IMR-90 (cell line): ENCODE measurements at regions not wholly inside any gene's neighbourhood (a gene's known extent, or its start where the extent isn't known, plus 50 kb on each side); places are given as distances from the start of the nearest gene placed in this dataset.

Experiments
- ATAC-seq: fragments of 200-7000 bp; cut with Tn5 transposase; 2 replicates; pipeline ENCODE4 v1.9.1; 2020; ENCODE audit warnings: low read depth, mild to moderate bottlenecking, moderate library complexity
- BruUV-seq: library from RNA; stranded (reverse); fragments of 400-500 nt; replicated peaks from 2 replicates; lab custom pipeline; 2021; lab: Mats Ljungman, UMichigan
- CTCF ChIA-PET: fragments of 300-600 bp; formaldehyde crosslinking; extraction: SDS; loops from one replicate; lab custom pipeline; 2021; ENCODE audit warnings: antibody characterized with exemption; lab: Yijun Ruan, JAX
- POLR2A ChIA-PET: fragments of 300-600 bp; sonication (Branson Sonifier 250); formaldehyde crosslinking; loops from one replicate; lab custom pipeline; 2022; ENCODE audit warnings: antibody characterized with exemption; ENCODE audit not compliant: unreplicated experiment; lab: Charles Lee
- DNase-seq: peaks from one replicate; pipeline ENCODE4 v3.0.0; 2013
- H2AFZ ChIP-seq: replicated peaks from 2 replicates; pipeline ENCODE3; 2013; ENCODE audit warnings: low read length, mild to moderate bottlenecking; ENCODE audit not compliant: poor library complexity
- H2AK5ac ChIP-seq: 2 replicates; pipeline ENCODE4 v1.6.1; 2013; ENCODE audit warnings: low read depth, low read length, inconsistent platforms
- H2AK9ac ChIP-seq: replicated peaks from 2 replicates; pipeline ENCODE3; 2013; ENCODE audit warnings: mild to moderate bottlenecking, low read depth, low read length, moderate library complexity; ENCODE audit not compliant: poor library complexity
- H2BK120ac ChIP-seq: 2 replicates; pipeline ENCODE4 v1.6.1; 2013; ENCODE audit warnings: low read depth, low read length, inconsistent platforms
- H2BK15ac ChIP-seq: 3 replicates; pipeline ENCODE4 v1.6.1; 2013; ENCODE audit warnings: low read depth, low read length, inconsistent platforms
- H2BK20ac ChIP-seq: 2 replicates; pipeline ENCODE4 v1.6.1; 2013; ENCODE audit warnings: low read depth, mild to moderate bottlenecking, inconsistent platforms, low read length, moderate library complexity
- H2BK5ac ChIP-seq: 2 replicates; pipeline ENCODE4 v1.6.1; 2013; ENCODE audit warnings: mild to moderate bottlenecking, low read depth, low read length, inconsistent platforms; ENCODE audit not compliant: poor library complexity, severe bottlenecking
- H3K14ac ChIP-seq: replicated peaks from 2 replicates; pipeline ENCODE4 v1.6.1; 2013; ENCODE audit warnings: low read depth, low read length, inconsistent platforms
- H3K18ac ChIP-seq: 2 replicates; pipeline ENCODE4 v1.6.1; 2013; ENCODE audit warnings: low read depth, low read length, control low read depth
- H3K23ac ChIP-seq: 2 replicates; pipeline ENCODE4 v1.6.1; 2013; ENCODE audit warnings: low read depth, low read length, inconsistent platforms
- H3K27ac ChIP-seq: 2 replicates; pipeline ENCODE4 v1.5.1; 2013; ENCODE audit warnings: mild to moderate bottlenecking, control low read depth, low read length; ENCODE audit not compliant: insufficient read depth
- H3K27me3 ChIP-seq: 2 replicates; pipeline ENCODE4 v1.6.1; 2013; ENCODE audit warnings: low read length; ENCODE audit not compliant: control insufficient read depth, insufficient read depth
- H3K36me3 ChIP-seq: 2 replicates; pipeline ENCODE4 v1.6.1; 2013; ENCODE audit warnings: low read length, mixed read lengths; ENCODE audit not compliant: control insufficient read depth, insufficient read depth
- H3K4ac ChIP-seq: 2 replicates; pipeline ENCODE4 v1.6.1; 2013; ENCODE audit warnings: low read depth, low read length, inconsistent platforms
- H3K4me1 ChIP-seq: 2 replicates; pipeline ENCODE4 v1.6.1; 2013; ENCODE audit warnings: low read length, mixed read lengths; ENCODE audit not compliant: control insufficient read depth, insufficient read depth
- H3K4me2 ChIP-seq: 2 replicates; pipeline ENCODE4 v1.6.1; 2013; ENCODE audit warnings: low read depth, mild to moderate bottlenecking, control low read depth, low read length, moderate library complexity
- H3K4me3 ChIP-seq: 2 replicates; pipeline ENCODE4 v1.5.1; 2013; ENCODE audit warnings: low read depth, mild to moderate bottlenecking, control low read depth, low read length, moderate library complexity; ENCODE audit not compliant: insufficient read depth
- H3K56ac ChIP-seq: 2 replicates; pipeline ENCODE4 v1.6.1; 2013; ENCODE audit warnings: low read length, inconsistent platforms; ENCODE audit not compliant: insufficient read depth; ENCODE audit errors: extremely low read depth
- H3K79me1 ChIP-seq, 2 experiments: 2 replicates each; pipeline ENCODE4 v1.6.1; 2013; ENCODE audit warnings: low read length in 2 of 2, inconsistent platforms in 1 of 2, low read depth in 1 of 2
- H3K9ac ChIP-seq: 2 replicates; pipeline ENCODE4 v1.6.1; 2013; ENCODE audit warnings: low read depth, low read length, control low read depth
- H3K9me1 ChIP-seq: 2 replicates; pipeline ENCODE4 v1.6.1; 2013; ENCODE audit warnings: low read length, inconsistent platforms; ENCODE audit not compliant: insufficient read depth
- H3K9me3 ChIP-seq: 2 replicates; pipeline ENCODE4 v1.6.1; 2013; ENCODE audit warnings: low read length; ENCODE audit not compliant: control insufficient read depth, insufficient read depth
- H4K20me1 ChIP-seq: 2 replicates; pipeline ENCODE4 v1.6.1; 2013; ENCODE audit warnings: low read length, inconsistent platforms; ENCODE audit not compliant: insufficient read depth
- H4K5ac ChIP-seq: 2 replicates; pipeline ENCODE4 v1.6.1; 2013; ENCODE audit warnings: mild to moderate bottlenecking, low read depth, low read length, control low read depth
- H4K8ac ChIP-seq, 2 experiments: 2 replicates each; pipeline ENCODE4 v1.6.1; 2013; ENCODE audit warnings: low read depth in 2 of 2, low read length in 2 of 2, control low read depth in 1 of 2, inconsistent platforms in 1 of 2
- H4K91ac ChIP-seq: 2 replicates; pipeline ENCODE4 v1.6.1; 2013; ENCODE audit warnings: low read depth, low read length, inconsistent platforms; ENCODE audit not compliant: insufficient read depth
- SMC3 ChIP-seq: fragments of 150-350 bp; IDR thresholded peaks from 2 replicates; pipeline ENCODE4 v1.6.1; 2016; ENCODE audit warnings: low read depth, mild to moderate bottlenecking, antibody characterized with exemption, low read length, moderate library complexity
- WGBS, 2 experiments: methylation state at CpG; one replicate each; pipeline versions ENCODE4 v1.1.5 to v1.1.7; 2013; ENCODE audit warnings: missing lambda C conversion rate in 2 of 2; ENCODE audit not compliant: insufficient read length in 1 of 2; ENCODE audit errors: extremely low coverage in 2 of 2; 5-methylcytosine and 5-hydroxymethylcytosine counted together
- dilution Hi-C: fragments of 300-500 bp; cut with HindIII; formaldehyde crosslinking; loops from one replicate; pipeline ENCODE4 v1.14.3; 2018; ENCODE audit warnings: low sequenced_read_pairs; ENCODE audit not compliant: unreplicated experiment
- in situ Hi-C: fragments of 300-500 bp; cut with MboI; formaldehyde crosslinking; loops from 3 replicates; pipeline ENCODE4 v1.14.3; 2019; ENCODE audit warnings: low sequenced_read_pairs, inconsistent platforms, mixed read lengths
- intact Hi-C: fragments of 100-400 bp; cut with micrococcal nuclease; formaldehyde crosslinking; loops from 2 replicates; pipeline ENCODE4 v1.10.0; 2022

- H2AFZ ChIP-seq, result no peak overlapping the region
- no peak overlapping the region for H2BK5ac ChIP-seq
- ChIA-PET POLR2A (no interaction called here), CTCF (no interaction called here)
- in situ Hi-C loops (no loop called here), intact Hi-C loops (no loop called here), dilution Hi-C loops (no loop called here)
- no peak overlapping the region for H2BK20ac ChIP-seq
- peaks cover 6% of the 10 kb centered on the region for H3K9me3 ChIP-seq
- no peak overlapping the region for H4K8ac ChIP-seq
- H2BK120ac ChIP-seq, result no peak overlapping the region
- BruUV-seq, result no TSS peak
- no peak for TF ChIP-seq SMC3
- no peak overlapping the region for H2BK15ac ChIP-seq
- H4K20me1 ChIP-seq, result no peaks in the 10 kb centered on the region
- no peak overlapping the region for H3K18ac ChIP-seq
- H3K14ac ChIP-seq, result no peak overlapping the region
- no peaks in the 10 kb centered on the region for H3K27me3 ChIP-seq
- no peak overlapping the region for H2AK9ac ChIP-seq
- H3K27ac ChIP-seq, result no peak overlapping the region
- H3K79me1 ChIP-seq, result no peaks in the 10 kb centered on the region
- no peak overlapping the region for H3K23ac ChIP-seq
- WGBS, 2 experiments, result 36% methylated on average over 2 of the region's 4 CpGs; no CpG with 5 or more reads in 1 of the 2 experiments
- H4K91ac ChIP-seq, result no peak overlapping the region
- ATAC-seq (no peak), DNase-seq (no peak)
- H3K56ac ChIP-seq, result no peak overlapping the region
- H3K36me3 ChIP-seq, result no peaks in the 10 kb centered on the region
- no peak overlapping the region for H3K4me2 ChIP-seq
- H3K9me1 ChIP-seq, result no peaks in the 10 kb centered on the region
- H4K5ac ChIP-seq, result no peak overlapping the region
- no peaks in the 10 kb centered on the region for H3K4me1 ChIP-seq
- no peak overlapping the region for H3K4me3 ChIP-seq
- H3K4ac ChIP-seq, result no peak overlapping the region
- no peak overlapping the region for H3K9ac ChIP-seq
- H2AK5ac ChIP-seq, result no peak overlapping the region
Observed at GRCh38 chr9:106596984-106597383, 266.0 kb upstream of the ZNF462 start.
